GM19239 (cell line): ENCODE measurements at regions not wholly inside any gene's neighbourhood (a gene's known extent, or its start where the extent isn't known, plus 50 kb on each side); places are given as distances from the start of the nearest gene placed in this dataset.
"Not testable (repeated sequence)": the region's sequence is repeated elsewhere in the genome, so short reads cannot be mapped to it uniquely, and the experiment has no call there.

ENCODE experiments used
- DNase-seq: peaks from one replicate; pipeline ENCODE4 v3.0.0; 2011; ENCODE audit warnings: low spot score; ENCODE audit not compliant: insufficient read length
- FAIRE-seq: peaks from 2 replicates; lab custom pipeline; 2011; peaks lifted over from hg19 to GRCh38; lab: Jason Lieb, UNC

GRCh38 chr15:44817797-44818196, 81.5 kb downstream of the TRIM69 start:
- DNase-seq, FAIRE-seq: not testable (repeated sequence)

- FAIRE-seq, DNase-seq: not testable (repeated sequence)
Measured at GRCh38 chr15:44819331-44819987, 83.1 kb downstream of the TRIM69 start.

GRCh38 chr15:44820535-44820934, 84.2 kb downstream of the TRIM69 start:
- not testable (repeated sequence) for FAIRE-seq, DNase-seq

- DNase-seq, FAIRE-seq: not testable (repeated sequence)
Measured at GRCh38 chr15:44820967-44821366, 84.6 kb downstream of the TRIM69 start.

- FAIRE-seq, DNase-seq: not testable (repeated sequence)
Measured at GRCh38 chr15:44824277-44825145, 88.2 kb downstream of the TRIM69 start.

- not testable (repeated sequence) for DNase-seq, FAIRE-seq
Measured at GRCh38 chr15:44826583-44826982, 90.3 kb downstream of the TRIM69 start.

- FAIRE-seq: not testable (repeated sequence)
Measured at GRCh38 chr15:44828229-44828914, 92.0 kb downstream of the TRIM69 start.

GRCh38 chr15:44829150-44829549, 92.8 kb downstream of the TRIM69 start:
- DNase-seq, FAIRE-seq: not testable (repeated sequence)

More at GRCh38 chr15:44828229-44828914, 92.0 kb downstream of the TRIM69 start:
- not testable (repeated sequence) for DNase-seq

GRCh38 chr15:44830692-44831408, 94.5 kb downstream of the TRIM69 start:
- not testable (repeated sequence) for DNase-seq, FAIRE-seq

GRCh38 chr15:44831409-44831741, 95.0 kb downstream of the TRIM69 start:
- DNase-seq, FAIRE-seq: not testable (repeated sequence)

GRCh38 chr15:44832133-44832532, 95.8 kb downstream of the TRIM69 start:
- not testable (repeated sequence) for DNase-seq, FAIRE-seq

- DNase-seq, FAIRE-seq: not testable (repeated sequence)
Measured at GRCh38 chr15:44833081-44833480, 96.8 kb downstream of the TRIM69 start.

- not testable (repeated sequence) for DNase-seq, FAIRE-seq
Measured at GRCh38 chr15:44833761-44834160, 97.4 kb downstream of the TRIM69 start.

GRCh38 chr15:44835082-44835481, 98.8 kb downstream of the TRIM69 start:
- FAIRE-seq, DNase-seq: not testable (repeated sequence)

GRCh38 chr15:44836094-44836493, 99.8 kb downstream of the TRIM69 start:
- FAIRE-seq (no peak), DNase-seq (no peak)

GRCh38 chr15:44838929-44839328, 102.6 kb downstream of the TRIM69 start:
- not testable (repeated sequence) for DNase-seq, FAIRE-seq

GRCh38 chr15:44841762-44842161, 105.4 kb downstream of the TRIM69 start:
- FAIRE-seq, DNase-seq: not testable (repeated sequence)

GRCh38 chr15:44842883-44843282, 106.6 kb downstream of the TRIM69 start:
- FAIRE-seq, DNase-seq: not testable (repeated sequence)

GRCh38 chr15:44844936-44845335, 108.6 kb downstream of the TRIM69 start:
- DNase-seq, FAIRE-seq: not testable (repeated sequence)

GRCh38 chr15:44846156-44846555, 109.8 kb downstream of the TRIM69 start:
- DNase-seq, FAIRE-seq: not testable (repeated sequence)
